Pancreas (tissue), 10 donors: ENCODE measurements at regions not wholly inside any gene's neighbourhood (a gene's known extent, or its start where the extent isn't known, plus 50 kb on each side); places are given as distances from the start of the nearest gene placed in this dataset.
A peak's percentile ranks its signal among the peaks of the same experiment; 100 is the strongest.

Source experiments
- ATAC-seq, 4 donors: fragments of 200-7000 bp; cut with Tn5 transposase; one replicate each; pipeline versions ENCODE4 v1.8.0 to v1.9.1; 2020; ENCODE audit warnings: mild to moderate bottlenecking in 4 of 4, moderate library complexity in 4 of 4
- DNase-seq, 6 donors: peaks; one replicate each; pipeline ENCODE4 v3.0.0-alpha.2; 2020
- FAIRE-seq: peaks from 2 replicates; lab custom pipeline; 2012; peaks lifted over from hg19 to GRCh38; lab: Jason Lieb, UNC
- H3K27ac ChIP-seq, 4 donors: fragments of 200-600 bp; sonication (generic); 1 replicate in 3 of 4; 2 replicates in 1 of 4; pipeline versions ENCODE4 v1.5.0 to v1.8.0; 2020
- H3K27me3 ChIP-seq, 4 donors: fragments of 200-600 bp; one replicate each; pipeline ENCODE4 v1.8.0; 2021
- H3K36me3 ChIP-seq, 3 donors: fragments of 200-600 bp; sonication (generic) in 1 of 3; one replicate each; pipeline versions ENCODE4 v1.5.0 to v1.8.0; 2020 to 2021
- H3K4me1 ChIP-seq, 3 donors: fragments of 200-600 bp; one replicate each; pipeline ENCODE4 v1.8.0; 2021
- H3K4me3 ChIP-seq, 4 donors: fragments of 200-600 bp; sonication (generic) in 2 of 4; one replicate each; pipeline versions ENCODE4 v1.5.0 to v1.8.0; 2020 to 2021
- H3K9me3 ChIP-seq, 4 donors: fragments of 200-600 bp; one replicate each; pipeline ENCODE4 v1.8.0; 2021
- WGBS, 2 donors: extraction: QIAGEN DNeasy Blood & Tissue Kit; methylation state at CpG; one replicate each; pipeline ENCODE4 v1.1.7; 2013; 5-methylcytosine and 5-hydroxymethylcytosine counted together
- intact Hi-C, 3 donors: fragments of 100-400 bp; cut with DNase I; formaldehyde crosslinking; loops; one replicate each; pipeline versions ENCODE4 v1.11.1 to v1.14.2; 2022
- TF ChIP-seq, protein P1 (sequence below), 4 donors: fragments of 200-600 bp; sonication (generic) in 3 of 4; IDR thresholded peaks; one replicate each; pipeline versions ENCODE4 v1.5.0 to v1.8.0; 2021; ENCODE audit warnings: antibody characterized with exemption in 4 of 4
- donor health status: healthy with polysubstance abuse.
- donor health status: DM: no; HTN: no; CAD: no; lungs with moderate emphysema.
- donor health status: DM: no; HTN: no; CAD: no.
- donor health status: control.
- donor health status: control.
- donor health status: Bipolar disorder and iron deficiency.
- donor health status: DM: yes; HTN: yes; CAD: no.
- donor health status: DM: no; HTN: no; CAD: no.
- donor health status: DM: no; HTN: no; CAD: no.
- donor health status: DM: yes; HTN: yes; CAD: no.

DNA sequence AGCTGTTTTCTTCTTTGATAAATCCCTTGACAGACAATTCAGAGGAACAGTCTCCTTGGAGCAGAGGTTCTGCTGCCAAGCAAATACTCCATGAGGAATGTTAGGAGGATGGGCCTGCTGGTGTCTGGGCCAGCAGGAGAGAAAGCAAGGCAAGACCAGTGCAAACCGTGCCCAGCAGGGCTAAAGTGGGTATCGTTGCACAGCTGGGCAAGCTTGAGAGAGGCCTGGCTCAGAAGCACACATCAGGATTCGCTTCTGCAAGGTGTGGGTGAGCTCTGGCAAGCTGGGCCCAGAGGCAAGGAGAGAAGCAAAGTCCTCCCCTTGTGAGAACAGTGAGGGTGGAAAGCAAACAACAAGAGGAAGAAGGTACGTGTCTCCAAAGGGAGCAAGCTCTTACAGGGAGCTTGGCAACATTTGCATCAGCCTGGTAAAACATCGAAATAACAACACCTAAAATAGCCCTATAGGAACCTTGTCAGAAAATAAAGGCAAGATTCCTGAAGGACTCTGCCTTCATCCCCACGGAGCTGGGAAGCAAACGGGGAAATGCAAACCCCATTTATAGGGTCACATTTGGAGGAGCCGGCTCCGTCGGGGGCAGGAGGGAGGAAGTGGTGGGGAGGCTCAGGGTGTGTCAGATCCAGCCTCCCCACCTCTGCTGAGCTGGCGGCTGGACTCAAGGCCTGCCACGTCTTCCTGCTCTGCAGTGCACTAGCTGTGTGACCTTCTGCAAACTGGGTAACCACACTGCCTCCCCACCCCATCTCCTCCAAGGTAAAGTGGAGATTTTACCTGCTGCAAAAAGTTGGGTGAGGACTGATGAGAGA lies 62.3 kb upstream of the HIVEP3 start:
- Histone ChIP-seq H3K9me3 (no peaks in the 10 kb centered on the region), H3K27ac (no peak overlapping the region), H3K4me1 (no peaks in the 10 kb centered on the region), H3K36me3 (no peaks in the 10 kb centered on the region), H3K27me3 (no peaks in the 10 kb centered on the region), H3K4me3 (no peak overlapping the region)
- DNase-seq = no peak
- 80 to 87% methylated on average over 12 of the region's 12 CpGs for WGBS, 2 donors
- FAIRE-seq = no peak
- ATAC-seq = peak in 2 of 4 donors; percentile 53 to 71
- TF ChIP-seq, protein P1, sequence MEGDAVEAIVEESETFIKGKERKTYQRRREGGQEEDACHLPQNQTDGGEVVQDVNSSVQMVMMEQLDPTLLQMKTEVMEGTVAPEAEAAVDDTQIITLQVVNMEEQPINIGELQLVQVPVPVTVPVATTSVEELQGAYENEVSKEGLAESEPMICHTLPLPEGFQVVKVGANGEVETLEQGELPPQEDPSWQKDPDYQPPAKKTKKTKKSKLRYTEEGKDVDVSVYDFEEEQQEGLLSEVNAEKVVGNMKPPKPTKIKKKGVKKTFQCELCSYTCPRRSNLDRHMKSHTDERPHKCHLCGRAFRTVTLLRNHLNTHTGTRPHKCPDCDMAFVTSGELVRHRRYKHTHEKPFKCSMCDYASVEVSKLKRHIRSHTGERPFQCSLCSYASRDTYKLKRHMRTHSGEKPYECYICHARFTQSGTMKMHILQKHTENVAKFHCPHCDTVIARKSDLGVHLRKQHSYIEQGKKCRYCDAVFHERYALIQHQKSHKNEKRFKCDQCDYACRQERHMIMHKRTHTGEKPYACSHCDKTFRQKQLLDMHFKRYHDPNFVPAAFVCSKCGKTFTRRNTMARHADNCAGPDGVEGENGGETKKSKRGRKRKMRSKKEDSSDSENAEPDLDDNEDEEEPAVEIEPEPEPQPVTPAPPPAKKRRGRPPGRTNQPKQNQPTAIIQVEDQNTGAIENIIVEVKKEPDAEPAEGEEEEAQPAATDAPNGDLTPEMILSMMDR (IDR thresholded peaks at IDR 0.05) = no peak
- intact Hi-C loops = no loop called here

- no peaks in the 10 kb centered on the region for H3K4me1 ChIP-seq
- H3K27ac ChIP-seq = no peak overlapping the region
- 89 to 94% methylated on average over 4 of the region's 4 CpGs for WGBS, 2 donors
- TF ChIP-seq, protein P1 (IDR thresholded peaks at IDR 0.05) = no peak
- H3K27me3 ChIP-seq = no peaks in the 10 kb centered on the region
- no peaks in the 10 kb centered on the region for H3K9me3 ChIP-seq
- DNase-seq = no peak
- FAIRE-seq = no peak
- no peaks in the 10 kb centered on the region for H3K36me3 ChIP-seq
- no peak for ATAC-seq
- intact Hi-C loops = no loop called here
- H3K4me3 ChIP-seq = no peak overlapping the region
Observed at GRCh38 chr1:41978986-41979385, 60.3 kb upstream of the HIVEP3 start.

DNA sequence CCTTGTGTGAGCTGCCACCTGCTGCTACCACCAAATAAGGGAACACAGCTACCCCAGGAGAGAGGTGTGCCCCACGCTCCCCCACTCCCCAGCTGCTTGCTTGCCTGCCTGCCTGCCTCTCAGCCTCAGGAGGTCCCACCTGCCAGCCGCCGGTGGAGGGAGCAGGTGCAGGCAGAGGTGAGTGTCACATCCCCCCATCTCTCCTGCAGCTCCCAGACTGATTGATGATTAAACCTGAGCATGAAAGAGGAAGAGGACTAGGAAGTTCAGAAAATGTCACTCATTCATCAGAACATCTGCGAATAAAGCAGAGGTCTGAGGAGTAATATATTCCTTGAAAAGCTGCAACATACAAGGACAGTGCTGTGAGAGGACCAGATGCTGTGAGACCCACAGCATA lies 58.6 kb upstream of the HIVEP3 start:
- DNase-seq = no peak
- WGBS, 2 donors = 69 to 70% methylated on average over 4 of the region's 4 CpGs
- FAIRE-seq = no peak

DNA sequence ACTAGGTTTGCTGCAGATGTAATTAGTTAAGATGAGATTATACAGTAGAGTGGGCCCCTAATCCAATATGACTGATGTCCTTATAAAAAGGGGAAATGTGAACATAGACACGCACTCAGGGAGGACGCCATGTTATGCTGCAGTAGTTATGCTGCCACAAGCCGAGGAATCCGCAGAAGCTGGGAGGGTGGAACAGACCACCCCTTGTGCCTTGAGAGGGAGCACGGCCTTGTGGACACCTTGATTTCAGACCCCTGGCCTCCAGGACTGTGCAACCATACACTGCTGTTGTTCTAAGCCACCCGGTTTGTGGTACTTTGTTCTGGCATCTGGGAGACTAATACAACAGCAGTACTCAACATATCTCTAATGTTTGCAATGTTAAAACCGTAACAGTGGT lies 57.9 kb upstream of the HIVEP3 start:
- Histone ChIP-seq H3K4me1 (no peaks in the 10 kb centered on the region), H3K36me3 (no peaks in the 10 kb centered on the region), H3K9me3 (no peaks in the 10 kb centered on the region), H3K27ac (no peak overlapping the region), H3K27me3 (no peaks in the 10 kb centered on the region), H3K4me3 (no peak overlapping the region)
- ATAC-seq = no peak
- intact Hi-C loops = no loop called here
- DNase-seq = no peak
- WGBS, 2 donors = 95 to 96% methylated on average over 7 of the region's 7 CpGs
- FAIRE-seq = no peak
- TF ChIP-seq, protein P1 (IDR thresholded peaks at IDR 0.05) = no peak

More for the DNA sequence above, 58.6 kb upstream of the HIVEP3 start:
- Histone ChIP-seq H3K36me3 (no peaks in the 10 kb centered on the region), H3K9me3 (no peaks in the 10 kb centered on the region), H3K27ac (no peak overlapping the region), H3K4me1 (no peaks in the 10 kb centered on the region), H3K27me3 (no peaks in the 10 kb centered on the region), H3K4me3 (no peak overlapping the region)
- intact Hi-C loops = no loop called here
- no peak for ATAC-seq
- TF ChIP-seq, protein P1 (IDR thresholded peaks at IDR 0.05) = no peak
